ENCODE measurements at regions not wholly inside any gene's neighbourhood (a gene's known extent, or its start where the extent isn't known, plus 50 kb on each side); places are given as distances from the start of the nearest gene placed in this dataset.

DNA sequence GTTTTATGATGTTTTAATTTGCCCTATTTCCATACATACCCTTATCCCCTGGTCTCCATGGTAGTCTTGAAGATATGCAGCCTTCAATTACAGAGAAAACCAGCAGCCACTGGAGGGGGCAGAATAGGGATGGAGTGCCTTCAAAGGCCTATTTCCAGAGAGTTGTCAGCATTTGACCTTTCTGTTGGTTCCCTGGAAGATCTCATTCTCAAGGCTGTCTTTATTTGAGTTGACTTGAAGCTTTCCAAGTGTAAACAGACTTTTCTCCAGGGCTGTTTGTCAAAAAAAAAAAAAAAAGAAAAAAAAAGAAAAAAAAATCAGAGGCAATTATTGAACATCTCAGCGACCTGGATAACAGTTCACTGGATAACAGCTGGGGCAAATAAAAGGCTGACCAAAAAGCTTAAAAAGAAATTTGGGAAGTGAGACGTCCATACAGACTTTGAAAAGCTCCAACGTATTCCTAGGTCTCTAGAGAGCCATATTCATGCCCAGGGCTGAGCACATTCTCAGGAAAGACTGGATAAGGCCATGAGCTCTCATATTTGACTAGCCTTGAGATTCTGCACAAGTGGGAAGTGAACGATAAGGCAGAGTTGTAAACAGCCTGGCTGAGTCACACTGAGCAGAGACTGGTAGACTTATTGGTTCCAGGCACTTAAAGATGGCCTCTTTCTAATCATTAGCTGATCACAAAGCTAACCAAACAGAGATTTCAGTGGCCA is 126.6 kb downstream of the VAPA start:
- ChIA-PET RAD21 (ENCODE audit: low non-redundant PET in 1 of 2, low total read pairs in 2 of 2, uncharacterized antibody in 2 of 2, unreplicated experiment in 2 of 2) (no interaction called here), CTCF (no interaction called here), POLR2A (no interaction called here)
- no peaks in the 10 kb centered on the region for H3K9me2 ChIP-seq (ENCODE audit: insufficient read depth)
- H3K27ac ChIP-seq (ENCODE audit: low read depth, low read length) = no peak overlapping the region
- intact Hi-C loops (cut with micrococcal nuclease) = loop anchor here (5.0 kb wide), 1 partner anchor 38 kb away; no protein-coding TSS in a partner anchor
- no peak overlapping the region for H3K4me3 ChIP-seq (replicated peaks in 1 of 2; ENCODE audit: low read depth in 1 of 2, low read length in 2 of 2)
- no peaks in the 10 kb centered on the region for H4K20me1 ChIP-seq (ENCODE audit: insufficient read depth)
- no peak overlapping the region for H3K9ac ChIP-seq (ENCODE audit: low read length)
- no peak for TF ChIP-seq ELF1 (IDR thresholded peaks at IDR 0.05; ENCODE audit: borderline replicate concordance, low read depth)
- TF ChIP-seq, protein P1, sequence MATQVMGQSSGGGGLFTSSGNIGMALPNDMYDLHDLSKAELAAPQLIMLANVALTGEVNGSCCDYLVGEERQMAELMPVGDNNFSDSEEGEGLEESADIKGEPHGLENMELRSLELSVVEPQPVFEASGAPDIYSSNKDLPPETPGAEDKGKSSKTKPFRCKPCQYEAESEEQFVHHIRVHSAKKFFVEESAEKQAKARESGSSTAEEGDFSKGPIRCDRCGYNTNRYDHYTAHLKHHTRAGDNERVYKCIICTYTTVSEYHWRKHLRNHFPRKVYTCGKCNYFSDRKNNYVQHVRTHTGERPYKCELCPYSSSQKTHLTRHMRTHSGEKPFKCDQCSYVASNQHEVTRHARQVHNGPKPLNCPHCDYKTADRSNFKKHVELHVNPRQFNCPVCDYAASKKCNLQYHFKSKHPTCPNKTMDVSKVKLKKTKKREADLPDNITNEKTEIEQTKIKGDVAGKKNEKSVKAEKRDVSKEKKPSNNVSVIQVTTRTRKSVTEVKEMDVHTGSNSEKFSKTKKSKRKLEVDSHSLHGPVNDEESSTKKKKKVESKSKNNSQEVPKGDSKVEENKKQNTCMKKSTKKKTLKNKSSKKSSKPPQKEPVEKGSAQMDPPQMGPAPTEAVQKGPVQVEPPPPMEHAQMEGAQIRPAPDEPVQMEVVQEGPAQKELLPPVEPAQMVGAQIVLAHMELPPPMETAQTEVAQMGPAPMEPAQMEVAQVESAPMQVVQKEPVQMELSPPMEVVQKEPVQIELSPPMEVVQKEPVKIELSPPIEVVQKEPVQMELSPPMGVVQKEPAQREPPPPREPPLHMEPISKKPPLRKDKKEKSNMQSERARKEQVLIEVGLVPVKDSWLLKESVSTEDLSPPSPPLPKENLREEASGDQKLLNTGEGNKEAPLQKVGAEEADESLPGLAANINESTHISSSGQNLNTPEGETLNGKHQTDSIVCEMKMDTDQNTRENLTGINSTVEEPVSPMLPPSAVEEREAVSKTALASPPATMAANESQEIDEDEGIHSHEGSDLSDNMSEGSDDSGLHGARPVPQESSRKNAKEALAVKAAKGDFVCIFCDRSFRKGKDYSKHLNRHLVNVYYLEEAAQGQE (IDR thresholded peaks at IDR 0.05; ENCODE audit: low read depth) = no peak
- TF ChIP-seq ZNF274 (IDR thresholded peaks at IDR 0.05; ENCODE audit: low read depth, low read length) = no peak
- TF ChIP-seq, protein P2, sequence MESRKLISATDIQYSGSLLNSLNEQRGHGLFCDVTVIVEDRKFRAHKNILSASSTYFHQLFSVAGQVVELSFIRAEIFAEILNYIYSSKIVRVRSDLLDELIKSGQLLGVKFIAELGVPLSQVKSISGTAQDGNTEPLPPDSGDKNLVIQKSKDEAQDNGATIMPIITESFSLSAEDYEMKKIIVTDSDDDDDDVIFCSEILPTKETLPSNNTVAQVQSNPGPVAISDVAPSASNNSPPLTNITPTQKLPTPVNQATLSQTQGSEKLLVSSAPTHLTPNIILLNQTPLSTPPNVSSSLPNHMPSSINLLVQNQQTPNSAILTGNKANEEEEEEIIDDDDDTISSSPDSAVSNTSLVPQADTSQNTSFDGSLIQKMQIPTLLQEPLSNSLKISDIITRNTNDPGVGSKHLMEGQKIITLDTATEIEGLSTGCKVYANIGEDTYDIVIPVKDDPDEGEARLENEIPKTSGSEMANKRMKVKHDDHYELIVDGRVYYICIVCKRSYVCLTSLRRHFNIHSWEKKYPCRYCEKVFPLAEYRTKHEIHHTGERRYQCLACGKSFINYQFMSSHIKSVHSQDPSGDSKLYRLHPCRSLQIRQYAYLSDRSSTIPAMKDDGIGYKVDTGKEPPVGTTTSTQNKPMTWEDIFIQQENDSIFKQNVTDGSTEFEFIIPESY (IDR thresholded peaks at IDR 0.05; ENCODE audit: extremely low read depth, insufficient replicate concordance, low read length) = no peak
- no peak for TF ChIP-seq TCF7L2 (IDR thresholded peaks at IDR 0.05; ENCODE audit: borderline replicate concordance, extremely low read depth, insufficient read depth, insufficient read length)
- TF ChIP-seq SRF (IDR thresholded peaks at IDR 0.05; ENCODE audit: low read depth) = no peak
- no peak for TF ChIP-seq ZFX (IDR thresholded peaks at IDR 0.05)
- TF ChIP-seq EZH2phosphoT487 (IDR thresholded peaks at IDR 0.05; ENCODE audit: borderline replicate concordance) = no peak
- TF ChIP-seq, protein P3, sequence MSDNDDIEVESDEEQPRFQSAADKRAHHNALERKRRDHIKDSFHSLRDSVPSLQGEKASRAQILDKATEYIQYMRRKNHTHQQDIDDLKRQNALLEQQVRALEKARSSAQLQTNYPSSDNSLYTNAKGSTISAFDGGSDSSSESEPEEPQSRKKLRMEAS (IDR thresholded peaks at IDR 0.05) = no peak
- TF ChIP-seq SIN3A (IDR thresholded peaks at IDR 0.05; ENCODE audit: low read depth) = no peak
- TF ChIP-seq POLR2AphosphoS5 (IDR thresholded peaks at IDR 0.05; ENCODE audit: low read depth, low read length) = no peak
- no peak for TF ChIP-seq CEBPB (IDR thresholded peaks at IDR 0.05; ENCODE audit: low read depth)
- no peak for TF ChIP-seq FOSL1 (IDR thresholded peaks at IDR 0.05; ENCODE audit: low read depth)
- no peak for TF ChIP-seq RAD21 (IDR thresholded peaks at IDR 0.05; ENCODE audit: low read depth)
- TF ChIP-seq CBX3 (IDR thresholded peaks at IDR 0.05; ENCODE audit: low read depth) = no peak
- H3K27me3 ChIP-seq (ENCODE audit: insufficient read depth, low read length) = no peaks in the 10 kb centered on the region
- no peak overlapping the region for H2AFZ ChIP-seq (ENCODE audit: low read depth, low read length, poor library complexity, severe bottlenecking)
- no TSS peak for BruUV-seq (replicated peaks)
- H3K9me3 ChIP-seq (ENCODE audit: control insufficient read depth in 1 of 2, insufficient read depth in 1 of 2, low read depth in 1 of 2, low read length in 2 of 2) = no peaks in the 10 kb centered on the region
- ATAC-seq = no peak
- H3K79me2 ChIP-seq (ENCODE audit: insufficient read depth, low read length) = no peaks in the 10 kb centered on the region
- no peak for DNase-seq (ENCODE audit: low read depth, low spot score)
- no peaks in the 10 kb centered on the region for H3K36me3 ChIP-seq (ENCODE audit: control insufficient read depth in 1 of 2, insufficient read depth in 2 of 2, low read length in 2 of 2)
- no peak overlapping the region for H3K4me2 ChIP-seq (ENCODE audit: low read length)
- H3K4me1 ChIP-seq (ENCODE audit: control insufficient read depth in 1 of 2, insufficient read depth in 2 of 2, low read length in 2 of 2) = peaks cover 0 to 4% of the 10 kb centered on the region in 2 experiments; a peak in 2 of 4 replicates

Data from HCT116 (cell line).